AG04449 (cell line): ENCODE measurements at regions not wholly inside any gene's neighbourhood (a gene's known extent, or its start where the extent isn't known, plus 50 kb on each side); places are given as distances from the start of the nearest gene placed in this dataset.

Experiments used
- CTCF ChIA-PET: fragments of 350-600 bp; formaldehyde crosslinking; extraction: SDS; loops from one replicate; lab custom pipeline; 2021; ENCODE audit warnings: antibody characterized with exemption; lab: Yijun Ruan, JAX
- POLR2A ChIA-PET: fragments of 400-600, 350-600 bp; formaldehyde crosslinking; extraction: SDS; loops from one replicate; lab custom pipeline; 2020; ENCODE audit warnings: antibody characterized with exemption, inconsistent platforms; lab: Yijun Ruan, JAX
- DNase-seq: peaks from one replicate; pipeline ENCODE4 v3.0.0-alpha.2; 2010; ENCODE audit warnings: low read depth, low spot score
- H3K4me3 ChIP-seq: 2 replicates; pipeline ENCODE4 v1.5.1; 2011; ENCODE audit warnings: low read depth, mild to moderate bottlenecking, control low read depth, low read length
- TF ChIP-seq, protein P1 (sequence below): IDR thresholded peaks from one replicate; pipeline ENCODE4 v1.5.1; 2011; ENCODE audit warnings: mild to moderate bottlenecking, moderate library complexity, low read length, control low read depth, inconsistent platforms; ENCODE audit not compliant: insufficient read depth; ENCODE audit errors: missing control alignments

DNA sequence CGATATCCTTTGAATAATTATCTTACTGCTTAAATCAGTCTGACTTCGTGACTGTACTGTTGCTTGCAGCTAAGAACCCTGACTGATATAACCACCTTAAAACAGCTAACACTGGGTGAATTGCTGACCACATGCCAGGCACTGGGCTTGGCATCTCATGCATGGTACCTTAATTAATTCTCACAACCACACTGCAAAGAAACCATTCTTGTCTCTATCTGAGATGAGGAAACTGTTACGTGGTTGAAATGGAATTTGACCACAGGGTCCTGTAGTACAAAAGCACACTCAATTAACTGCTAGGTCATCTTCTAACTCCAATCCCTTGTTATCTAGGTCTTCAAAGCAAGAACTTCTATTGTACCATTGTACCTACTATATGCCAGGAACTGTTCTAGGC is 92.7 kb upstream of the PRICKLE2 start:
- ChIA-PET POLR2A (no interaction called here), CTCF (interaction anchor here (1.2 to 2.2 kb wide), 2 partner anchors 9 to 82 kb away, joined by 3 to 5 read pairs; no protein-coding TSS in a partner anchor)
- H3K4me3 ChIP-seq, result no peak overlapping the region
- no peak for DNase-seq
- TF ChIP-seq, protein P1, sequence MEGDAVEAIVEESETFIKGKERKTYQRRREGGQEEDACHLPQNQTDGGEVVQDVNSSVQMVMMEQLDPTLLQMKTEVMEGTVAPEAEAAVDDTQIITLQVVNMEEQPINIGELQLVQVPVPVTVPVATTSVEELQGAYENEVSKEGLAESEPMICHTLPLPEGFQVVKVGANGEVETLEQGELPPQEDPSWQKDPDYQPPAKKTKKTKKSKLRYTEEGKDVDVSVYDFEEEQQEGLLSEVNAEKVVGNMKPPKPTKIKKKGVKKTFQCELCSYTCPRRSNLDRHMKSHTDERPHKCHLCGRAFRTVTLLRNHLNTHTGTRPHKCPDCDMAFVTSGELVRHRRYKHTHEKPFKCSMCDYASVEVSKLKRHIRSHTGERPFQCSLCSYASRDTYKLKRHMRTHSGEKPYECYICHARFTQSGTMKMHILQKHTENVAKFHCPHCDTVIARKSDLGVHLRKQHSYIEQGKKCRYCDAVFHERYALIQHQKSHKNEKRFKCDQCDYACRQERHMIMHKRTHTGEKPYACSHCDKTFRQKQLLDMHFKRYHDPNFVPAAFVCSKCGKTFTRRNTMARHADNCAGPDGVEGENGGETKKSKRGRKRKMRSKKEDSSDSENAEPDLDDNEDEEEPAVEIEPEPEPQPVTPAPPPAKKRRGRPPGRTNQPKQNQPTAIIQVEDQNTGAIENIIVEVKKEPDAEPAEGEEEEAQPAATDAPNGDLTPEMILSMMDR, result no peak

DNA sequence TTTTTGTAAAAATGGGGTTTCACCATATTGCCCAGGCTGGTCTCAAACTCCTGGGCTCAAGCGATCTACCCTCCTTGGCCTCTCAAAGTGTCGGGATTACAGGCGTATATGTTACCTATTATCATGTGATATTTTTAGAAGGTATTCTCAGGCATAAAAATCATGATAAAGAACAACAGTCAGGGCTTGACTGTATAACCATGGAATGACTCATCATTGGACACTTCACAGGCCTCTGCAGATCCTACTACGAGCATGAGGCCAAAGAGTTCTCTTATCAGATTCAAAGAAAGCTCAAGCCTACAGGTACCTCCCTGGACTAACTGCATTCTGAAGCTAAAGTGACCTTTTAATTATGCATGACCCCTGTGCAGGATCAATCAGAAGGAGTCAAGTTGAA is 91.7 kb upstream of the PRICKLE2 start:
- TF ChIP-seq, protein P1, result no peak
- no peak for DNase-seq
- ChIA-PET CTCF (interaction anchor here (1.2 to 2.2 kb wide), 2 partner anchors 8 to 83 kb away, joined by 3 to 5 read pairs; no protein-coding TSS in a partner anchor), POLR2A (no interaction called here)
- H3K4me3 ChIP-seq, result no peak overlapping the region

DNA sequence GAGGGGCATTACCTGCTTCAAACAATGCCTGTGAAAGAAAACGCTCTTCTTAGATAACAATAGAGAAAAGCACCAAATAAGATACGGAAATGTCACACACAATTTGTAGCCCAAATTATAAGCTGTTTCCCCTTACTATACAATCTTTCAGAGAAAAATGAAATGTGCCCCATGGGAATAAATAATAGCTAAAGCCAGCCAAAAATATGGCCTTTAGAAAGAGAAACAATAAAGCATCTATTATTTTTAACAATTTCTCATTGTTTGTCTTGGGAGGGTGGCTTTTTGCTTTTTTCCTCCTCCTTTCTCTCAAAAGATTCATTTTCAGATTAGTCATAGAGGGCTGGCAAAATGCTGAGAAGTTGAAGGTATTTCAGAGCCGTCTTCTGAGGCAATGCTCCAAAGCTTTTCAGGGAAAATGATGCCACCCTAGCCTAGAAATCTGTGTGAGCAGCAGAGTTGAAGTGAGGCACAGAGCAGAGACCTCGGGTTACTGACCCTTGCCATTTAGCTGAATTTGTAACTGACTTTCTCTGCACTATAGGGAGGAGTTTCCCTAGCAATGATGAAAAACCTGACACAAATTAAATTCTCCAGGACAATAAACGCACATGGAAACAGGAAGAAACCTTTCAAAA is 86.3 kb upstream of the PRICKLE2 start:
- DNase-seq, result no peak
- TF ChIP-seq, protein P1, result no peak
- ChIA-PET POLR2A (no interaction called here), CTCF (interaction anchor here (0.8 to 1.5 kb wide), 2 partner anchors 10 to 173 kb away, joined by 3 to 4 read pairs; no protein-coding TSS in a partner anchor)
- no peak overlapping the region for H3K4me3 ChIP-seq

DNA sequence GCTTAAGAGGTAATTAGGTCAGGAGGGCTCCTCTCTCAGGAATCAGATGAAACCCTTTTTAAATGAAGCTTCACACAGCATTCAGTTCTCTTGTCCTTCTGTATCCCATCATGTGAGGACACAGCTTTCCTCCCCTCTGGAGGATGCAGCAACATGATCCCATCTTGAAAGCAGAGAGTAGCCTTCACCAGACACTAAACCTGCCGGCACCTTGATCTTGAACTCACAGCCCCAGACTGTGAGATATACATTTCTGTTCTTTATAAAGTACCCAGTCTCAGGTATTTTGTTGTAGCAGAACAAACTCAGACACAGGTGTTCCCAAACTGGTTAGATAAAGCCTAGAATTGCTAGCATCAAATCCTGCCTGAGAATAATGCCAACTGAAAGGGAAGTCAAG is 83.7 kb upstream of the PRICKLE2 start:
- TF ChIP-seq, protein P1, result no peak
- no peak for DNase-seq
- no peak overlapping the region for H3K4me3 ChIP-seq
- CTCF ChIA-PET, result interaction anchor here (0.9 to 1.3 kb wide), 3 partner anchors 8 to 12 kb away, joined by 3 read pairs; no protein-coding TSS in a partner anchor
- POLR2A ChIA-PET, result interaction anchor here (0.6 kb wide), 1 partner anchor 288 kb away, joined by 3 read pairs; no protein-coding TSS in a partner anchor

DNA sequence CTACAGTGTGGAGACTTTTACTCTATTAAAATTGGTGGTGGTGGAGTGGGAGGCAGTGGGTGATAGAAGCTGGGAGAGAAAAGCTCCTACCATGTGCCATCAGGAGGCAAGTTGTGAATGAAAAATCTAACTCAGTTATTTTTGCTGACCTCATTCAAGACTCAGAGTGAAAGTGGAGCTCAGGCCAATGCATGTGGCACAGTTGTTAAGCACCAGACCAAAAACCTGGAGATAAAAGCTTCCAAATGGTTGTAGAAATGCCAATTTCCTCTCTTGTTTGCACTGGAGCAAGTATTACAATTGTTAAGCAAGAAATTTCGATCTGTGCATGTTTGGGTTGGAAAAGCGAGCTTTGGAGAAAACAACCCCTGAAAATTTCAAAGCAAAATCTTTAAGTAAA is 81.5 kb upstream of the PRICKLE2 start:
- ChIA-PET POLR2A (no interaction called here), CTCF (interaction anchor here (0.7 to 1.8 kb wide), 4 partner anchors 15 to 283 kb away, joined by 3 to 4 read pairs (median 3); partner anchors contain the start of gene PSMD6)
- no peak for DNase-seq
- TF ChIP-seq, protein P1, result no peak
- no peak overlapping the region for H3K4me3 ChIP-seq

DNA sequence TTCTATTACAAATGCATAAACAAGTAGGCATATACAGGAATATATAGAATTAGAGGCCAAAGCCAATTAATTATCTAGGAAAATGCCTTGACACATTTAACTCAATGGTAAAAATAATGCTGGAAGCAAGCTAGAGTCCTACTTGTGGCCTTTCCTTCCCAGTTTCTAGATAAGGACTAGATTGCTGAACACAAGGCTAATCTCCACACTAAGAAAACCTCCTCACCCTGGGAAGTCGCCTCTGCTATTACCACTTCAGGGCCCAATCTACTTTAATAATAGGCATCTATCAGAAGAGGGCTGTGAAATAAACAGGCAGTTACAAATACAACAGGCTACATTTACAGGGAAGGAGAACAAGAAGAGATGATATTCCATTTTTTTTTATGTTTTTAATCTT is 80.5 kb upstream of the PRICKLE2 start:
- DNase-seq, result no peak
- TF ChIP-seq, protein P1, result no peak
- ChIA-PET CTCF (interaction anchor here (1.0 to 1.8 kb wide), 2 partner anchors 17 to 282 kb away, joined by 3 to 4 read pairs; partner anchors contain the start of gene PSMD6), POLR2A (no interaction called here)
- no peak overlapping the region for H3K4me3 ChIP-seq
